Mesendoderm (in vitro differentiated cells): ENCODE measurements at regions not wholly inside any gene's neighbourhood (a gene's known extent, or its start where the extent isn't known, plus 50 kb on each side); places are given as distances from the start of the nearest gene placed in this dataset.
"Not testable (repeated sequence)": the region's sequence is repeated elsewhere in the genome, so short reads cannot be mapped to it uniquely, and the experiment has no call there.

ENCODE experiments used
- DNase-seq: peaks from one replicate; pipeline ENCODE4 v3.0.0; 2013
- H2AK5ac ChIP-seq: 2 replicates; pipeline ENCODE4 v1.6.1; 2013; ENCODE audit warnings: low read length, inconsistent platforms
- H2BK120ac ChIP-seq: 2 replicates; pipeline ENCODE4 v1.6.1; 2013; ENCODE audit warnings: low read depth, mild to moderate bottlenecking, low read length, moderate library complexity, mixed read lengths
- H2BK15ac ChIP-seq: replicated peaks from 2 replicates; pipeline ENCODE4 v1.6.1; 2013; ENCODE audit warnings: low read depth, mild to moderate bottlenecking, moderate library complexity
- H2BK5ac ChIP-seq: 2 replicates; pipeline ENCODE4 v1.6.1; 2013; ENCODE audit warnings: low read length, inconsistent platforms
- H3K18ac ChIP-seq: 2 replicates; pipeline ENCODE4 v1.6.1; 2013; ENCODE audit warnings: mild to moderate bottlenecking, low read length, mixed read lengths
- H3K23ac ChIP-seq: one replicate; pipeline ENCODE4 v1.6.1; 2013; ENCODE audit warnings: low read length
- H3K27ac ChIP-seq: 2 replicates; pipeline ENCODE4 v1.5.1; 2013; ENCODE audit warnings: low read depth, mild to moderate bottlenecking, inconsistent platforms, low read length, moderate library complexity
- H3K27me3 ChIP-seq: 2 replicates; pipeline ENCODE4 v1.6.1; 2013; ENCODE audit warnings: low read length, control low read depth, mild to moderate bottlenecking, inconsistent platforms; ENCODE audit not compliant: insufficient read depth, poor library complexity
- H3K36me3 ChIP-seq: 2 replicates; pipeline ENCODE4 v1.6.1; 2013; ENCODE audit warnings: low read length, inconsistent platforms; ENCODE audit not compliant: control insufficient read depth, insufficient read depth
- H3K4ac ChIP-seq: one replicate; pipeline ENCODE4 v1.6.1; 2013; ENCODE audit warnings: low read depth, mild to moderate bottlenecking, low read length, moderate library complexity
- H3K4me1 ChIP-seq: 2 replicates; pipeline ENCODE4 v1.6.1; 2013; ENCODE audit warnings: low read depth, low read length, inconsistent platforms; ENCODE audit not compliant: control insufficient read depth
- H3K4me2 ChIP-seq: 2 replicates; pipeline ENCODE4 v1.6.1; 2013; ENCODE audit warnings: low read length
- H3K4me3 ChIP-seq: 2 replicates; pipeline ENCODE4 v1.5.1; 2013; ENCODE audit warnings: mild to moderate bottlenecking, low read length
- H3K56ac ChIP-seq: one replicate; pipeline ENCODE4 v1.6.1; 2013; ENCODE audit warnings: low read length
- H3K79me1 ChIP-seq: 2 replicates; pipeline ENCODE4 v1.6.1; 2013; ENCODE audit warnings: low read length, inconsistent platforms
- H3K79me2 ChIP-seq: 2 replicates; pipeline ENCODE4 v1.6.1; 2013; ENCODE audit warnings: mild to moderate bottlenecking, low read length; ENCODE audit not compliant: control insufficient read depth, insufficient read depth
- H3K9ac ChIP-seq: 2 replicates; pipeline ENCODE4 v1.6.1; 2013; ENCODE audit warnings: low read length, inconsistent platforms
- H4K5ac ChIP-seq: one replicate; pipeline ENCODE4 v1.6.1; 2013; ENCODE audit warnings: low read length
- H4K8ac ChIP-seq: one replicate; pipeline ENCODE4 v1.6.1; 2013; ENCODE audit warnings: low read depth, mild to moderate bottlenecking, control low read depth, low read length, moderate library complexity
- WGBS: extraction: QIAGEN DNeasy Blood & Tissue Kit; methylation state at CpG from one replicate; pipeline ENCODE4 v1.1.7; 2013; ENCODE audit warnings: low lambda C conversion rate, missing lambda C conversion rate; ENCODE audit not compliant: insufficient coverage; ENCODE audit errors: extremely low coverage; 5-methylcytosine and 5-hydroxymethylcytosine counted together

- Histone ChIP-seq H3K4me2 (no peak overlapping the region), H2BK5ac (no peak overlapping the region), H2BK15ac (no peak overlapping the region), H2BK120ac (no peak overlapping the region), H3K4me1 (no peaks in the 10 kb centered on the region), H3K9ac (no peak overlapping the region), H3K18ac (no peak overlapping the region), H2AK5ac (no peak overlapping the region), H3K56ac (no peak overlapping the region), H3K4ac (no peak overlapping the region), H3K79me1 (no peaks in the 10 kb centered on the region), H3K36me3 (no peaks in the 10 kb centered on the region), H3K27me3 (no peaks in the 10 kb centered on the region), H4K8ac (no peak overlapping the region), H3K4me3 (no peak overlapping the region), H3K27ac (no peak overlapping the region), H3K23ac (no peak overlapping the region), H4K5ac (no peak overlapping the region), H3K79me2 (no peaks in the 10 kb centered on the region)
- no CpG with 5 or more reads among the region's 5 CpGs for WGBS
- DNase-seq = no peak
These were observed 94.4 kb downstream of the DAD1 start for GRCh38 chr14:22494486-22495135.

DNA sequence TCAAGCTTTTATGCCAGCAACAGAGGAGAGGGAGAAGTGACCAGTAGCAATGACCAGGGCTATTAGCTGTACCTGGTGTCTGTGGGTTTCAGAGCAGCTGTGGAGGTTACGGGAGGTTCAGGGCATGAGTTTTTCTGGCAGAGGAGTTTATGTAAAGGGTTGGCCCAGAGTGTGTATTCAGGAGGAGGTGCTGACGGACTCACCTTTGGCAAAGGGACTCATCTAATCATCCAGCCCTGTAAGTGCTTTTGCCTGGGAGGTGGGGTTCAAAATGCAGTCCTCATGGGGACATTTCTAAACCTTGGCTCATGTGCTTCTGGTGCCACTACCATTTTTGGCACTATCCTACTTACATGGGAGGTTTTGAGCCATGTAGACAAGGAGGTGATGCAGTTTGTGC is 95.3 kb downstream of the DAD1 start:
- Histone ChIP-seq H3K4me2 (no peak overlapping the region), H3K27me3 (no peaks in the 10 kb centered on the region), H3K36me3 (no peaks in the 10 kb centered on the region), H3K9ac (no peak overlapping the region), H2BK120ac (no peak overlapping the region), H3K23ac (no peak overlapping the region), H3K27ac (no peak overlapping the region), H2BK5ac (no peak overlapping the region), H3K4me1 (no peaks in the 10 kb centered on the region), H2BK15ac (no peak overlapping the region), H3K18ac (no peak overlapping the region), H4K5ac (no peak overlapping the region), H2AK5ac (no peak overlapping the region), H3K79me1 (no peaks in the 10 kb centered on the region), H3K4ac (no peak overlapping the region), H3K79me2 (no peaks in the 10 kb centered on the region), H3K4me3 (no peak overlapping the region), H3K56ac (no peak overlapping the region), H4K8ac (no peak overlapping the region)
- WGBS = no CpG with 5 or more reads among the region's 2 CpGs
- no peak for DNase-seq

GRCh38 chr14:22492622-22493542 is 96.1 kb downstream of the DAD1 start:
- no peak overlapping the region for H3K9ac ChIP-seq
- H3K4me2 ChIP-seq = no peak overlapping the region
- H3K27me3 ChIP-seq = no peaks in the 10 kb centered on the region
- H2BK15ac ChIP-seq = no peak overlapping the region
- no peak overlapping the region for H2AK5ac ChIP-seq
- no peak overlapping the region for H4K5ac ChIP-seq
- no peak overlapping the region for H4K8ac ChIP-seq
- H3K79me2 ChIP-seq = no peaks in the 10 kb centered on the region
- H3K4ac ChIP-seq = no peak overlapping the region
- no peak overlapping the region for H3K18ac ChIP-seq
- no CpG with 5 or more reads among the region's 15 CpGs for WGBS
- no peaks in the 10 kb centered on the region for H3K36me3 ChIP-seq
- no peak overlapping the region for H3K23ac ChIP-seq
- no peaks in the 10 kb centered on the region for H3K4me1 ChIP-seq
- no peak for DNase-seq
- H2BK5ac ChIP-seq = no peak overlapping the region
- no peak overlapping the region for H2BK120ac ChIP-seq
- H3K4me3 ChIP-seq = no peak overlapping the region
- no peak overlapping the region for H3K27ac ChIP-seq
- no peak overlapping the region for H3K56ac ChIP-seq
- H3K79me1 ChIP-seq = no peaks in the 10 kb centered on the region

GRCh38 chr14:22491683-22492621 is 97.1 kb downstream of the DAD1 start:
- Histone ChIP-seq H2BK120ac (no peak overlapping the region), H4K8ac (no peak overlapping the region), H2BK15ac (no peak overlapping the region), H3K27me3 (no peaks in the 10 kb centered on the region), H3K4me3 (no peak overlapping the region), H3K4ac (no peak overlapping the region), H3K18ac (no peak overlapping the region), H3K27ac (no peak overlapping the region), H3K23ac (peak overlapping the region; percentile 2), H3K36me3 (no peaks in the 10 kb centered on the region), H3K4me2 (no peak overlapping the region), H4K5ac (no peak overlapping the region), H3K56ac (no peak overlapping the region), H3K4me1 (peaks cover 5% of the 10 kb centered on the region), H2BK5ac (peak overlapping the region; percentile 12), H3K9ac (no peak overlapping the region), H2AK5ac (no peak overlapping the region), H3K79me1 (no peaks in the 10 kb centered on the region), H3K79me2 (no peaks in the 10 kb centered on the region)
- no peak for DNase-seq
- no CpG with 5 or more reads among the region's 11 CpGs for WGBS

- WGBS = no CpG with 5 or more reads among the region's 3 CpGs
- not testable (repeated sequence) for H3K4me2 ChIP-seq, H3K4me3 ChIP-seq, H2BK120ac ChIP-seq, H3K9ac ChIP-seq, H2BK5ac ChIP-seq, H3K4me1 ChIP-seq, H3K56ac ChIP-seq, H2AK5ac ChIP-seq, H4K5ac ChIP-seq, H4K8ac ChIP-seq, H3K27ac ChIP-seq, H3K27me3 ChIP-seq, H3K79me1 ChIP-seq, DNase-seq, H3K23ac ChIP-seq, H3K18ac ChIP-seq, H3K4ac ChIP-seq, H2BK15ac ChIP-seq, H3K79me2 ChIP-seq, H3K36me3 ChIP-seq
These were observed 98.0 kb downstream of the DAD1 start for GRCh38 chr14:22491053-22491452.
